Kidney (tissue), 13 donors: ENCODE measurements at regions not wholly inside any gene's neighbourhood (a gene's known extent, or its start where the extent isn't known, plus 50 kb on each side); places are given as distances from the start of the nearest gene placed in this dataset.

Experiments used
- DNase-seq, 5 donors: peaks; one replicate each; pipeline ENCODE4 v3.0.0-alpha.2; 2013 to 2020
- FAIRE-seq: peaks from 2 replicates; lab custom pipeline; 2012; peaks lifted over from hg19 to GRCh38; lab: Jason Lieb, UNC
- H3K27ac ChIP-seq, 2 donors: one replicate each; pipeline ENCODE4 v1.7.0; 2013; ENCODE audit warnings: low read depth in 2 of 2, low read length in 2 of 2, inconsistent platforms in 1 of 2
- H3K27me3 ChIP-seq: one replicate; pipeline ENCODE4 v1.7.1; 2013; ENCODE audit warnings: low read length, inconsistent platforms; ENCODE audit not compliant: control insufficient read depth, insufficient read depth
- H3K36me3 ChIP-seq, 3 donors: one replicate each; pipeline versions ENCODE4 v1.7.0 to v1.7.1; 2013; ENCODE audit warnings: low read length in 3 of 3, control low read depth in 1 of 3, inconsistent platforms in 1 of 3; ENCODE audit not compliant: insufficient read depth in 3 of 3, control insufficient read depth in 2 of 3
- H3K4me1 ChIP-seq, 3 donors: one replicate each; pipeline versions ENCODE4 v1.7.0 to v1.7.1; 2013; ENCODE audit warnings: low read length in 3 of 3, inconsistent platforms in 1 of 3, low read depth in 1 of 3; ENCODE audit not compliant: control insufficient read depth in 2 of 3, insufficient read depth in 2 of 3
- H3K4me3 ChIP-seq, 3 donors: one replicate each; pipeline versions ENCODE4 v1.7.0 to v1.8.1; 2013; ENCODE audit warnings: low read length in 3 of 3, control low read depth in 1 of 3, inconsistent platforms in 1 of 3
- H3K9ac ChIP-seq, 3 donors: one replicate each; pipeline versions ENCODE4 v1.7.0 to v1.7.1; 2013; ENCODE audit warnings: low read length in 3 of 3, control low read depth in 1 of 3, inconsistent platforms in 1 of 3
- H3K9me3 ChIP-seq, 3 donors: one replicate each; pipeline versions ENCODE4 v1.7.0 to v1.7.1; 2013; ENCODE audit warnings: low read length in 3 of 3, control low read depth in 1 of 3, inconsistent platforms in 1 of 3; ENCODE audit not compliant: control insufficient read depth in 2 of 3, insufficient read depth in 1 of 3
- CTCF ChIP-seq: IDR thresholded peaks from 3 replicates; pipeline ENCODE4 v1.5.1; 2012; ENCODE audit warnings: mild to moderate bottlenecking, moderate library complexity, borderline replicate concordance; ENCODE audit not compliant: insufficient read depth; ENCODE audit errors: extremely low read depth
- intact Hi-C: fragments of 100-400 bp; cut with DNase I; formaldehyde crosslinking; loops from one replicate; pipeline ENCODE4 v1.11.1; 2022
- donor health status: control.
- donor health status: control.
- donor health status: control.
- donor health status: control.
- donor health status: control.
- donor health status: DM: yes; HTN: yes; CAD: no.
- donor health status: Normal renal cell carcinoma (clear cell type).

- no peak for TF ChIP-seq CTCF
- no peaks in the 10 kb centered on the region for H3K4me1 ChIP-seq
- DNase-seq (no peak), FAIRE-seq (no peak)
- H3K9me3 ChIP-seq = no peaks in the 10 kb centered on the region
- no peaks in the 10 kb centered on the region for H3K27me3 ChIP-seq
- H3K36me3 ChIP-seq = no peaks in the 10 kb centered on the region
- H3K4me3 ChIP-seq = no peak overlapping the region
- intact Hi-C loops = no loop called here
- no peak overlapping the region for H3K27ac ChIP-seq
- H3K9ac ChIP-seq = no peak overlapping the region
These were observed 598.2 kb upstream of the MAP3K7 start for GRCh38 chr6:91185072-91185471.

- no peaks in the 10 kb centered on the region for H3K27me3 ChIP-seq
- DNase-seq (no peak), FAIRE-seq (no peak)
- H3K4me1 ChIP-seq = no peaks in the 10 kb centered on the region
- no peaks in the 10 kb centered on the region for H3K9me3 ChIP-seq
- H3K4me3 ChIP-seq = no peak overlapping the region
- H3K27ac ChIP-seq = no peak overlapping the region
- no peak for TF ChIP-seq CTCF
- no peaks in the 10 kb centered on the region for H3K36me3 ChIP-seq
- intact Hi-C loops = no loop called here
- H3K9ac ChIP-seq = no peak overlapping the region
These were observed 594.5 kb upstream of the MAP3K7 start for GRCh38 chr6:91181416-91181815.

DNA sequence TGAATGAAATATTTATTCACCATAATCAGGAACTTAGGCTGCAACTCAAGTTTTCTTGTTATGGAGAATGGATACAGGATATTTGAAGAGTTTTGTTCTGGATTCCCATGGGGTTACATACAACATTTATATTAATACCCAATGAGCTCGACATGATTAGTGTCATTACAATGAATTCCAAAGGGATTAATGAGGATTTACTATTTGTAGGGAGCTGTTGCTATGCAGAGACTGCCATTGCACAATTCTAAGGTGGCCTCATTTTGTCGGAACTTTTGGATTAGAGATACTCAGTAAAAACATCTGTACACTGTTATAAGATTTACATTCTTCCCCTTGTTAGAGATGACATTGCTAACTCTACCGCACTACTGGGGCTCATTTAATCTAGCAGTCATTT lies 586.8 kb upstream of the MAP3K7 start:
- Histone ChIP-seq H3K4me3 (no peak overlapping the region), H3K4me1 (no peaks in the 10 kb centered on the region), H3K9me3 (no peaks in the 10 kb centered on the region), H3K9ac (no peak overlapping the region), H3K27me3 (no peaks in the 10 kb centered on the region), H3K36me3 (no peaks in the 10 kb centered on the region), H3K27ac (no peak overlapping the region)
- intact Hi-C loops = no loop called here
- DNase-seq (no peak), FAIRE-seq (no peak)
- no peak for TF ChIP-seq CTCF

DNA sequence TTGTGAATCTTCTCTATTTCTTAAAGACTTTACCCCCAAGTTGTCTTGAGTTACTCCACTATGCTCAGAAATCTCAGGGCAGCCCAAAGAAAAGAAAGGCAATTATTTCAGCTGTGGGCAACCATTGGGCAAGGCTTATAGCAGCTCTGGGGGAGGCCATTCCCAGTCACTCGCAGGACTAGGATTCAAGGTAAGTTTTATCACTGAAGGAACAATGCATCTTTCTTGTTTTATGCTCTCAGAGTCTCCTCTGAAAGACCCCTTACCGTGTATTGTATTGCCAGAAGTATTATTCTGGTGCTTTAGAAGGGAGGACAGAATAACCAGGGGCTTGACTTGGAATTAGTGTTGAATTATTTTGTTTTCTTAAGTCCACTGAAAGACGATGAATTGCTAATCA lies 586.3 kb upstream of the MAP3K7 start:
- Histone ChIP-seq H3K4me1 (no peaks in the 10 kb centered on the region), H3K36me3 (no peaks in the 10 kb centered on the region), H3K4me3 (no peak overlapping the region), H3K27me3 (no peaks in the 10 kb centered on the region), H3K9ac (no peak overlapping the region), H3K27ac (no peak overlapping the region), H3K9me3 (no peaks in the 10 kb centered on the region)
- TF ChIP-seq CTCF = no peak
- intact Hi-C loops = no loop called here
- no peak for DNase-seq
- no peak for FAIRE-seq
